Gastroesophageal sphincter (tissue), 3 donors: ENCODE measurements at regions not wholly inside any gene's neighbourhood (a gene's known extent, or its start where the extent isn't known, plus 50 kb on each side); places are given as distances from the start of the nearest gene placed in this dataset.

Source experiments
- EP300 ChIP-seq: sonication (generic); formaldehyde crosslinking; IDR thresholded peaks from one replicate; pipeline ENCODE4 v1.6.1; 2017; ENCODE audit warnings: antibody characterized with exemption, mild to moderate bottlenecking
- POLR2A ChIP-seq, 2 donors: fragments of 450-650 bp; IDR thresholded peaks; one replicate each; pipeline ENCODE4 v1.6.1; 2017; ENCODE audit warnings: antibody characterized with exemption in 2 of 2, mild to moderate bottlenecking in 2 of 2, moderate library complexity in 1 of 2
- POLR2AphosphoS5 ChIP-seq: sonication (generic); formaldehyde crosslinking; IDR thresholded peaks from one replicate; pipeline ENCODE4 v1.6.1; 2017; ENCODE audit warnings: antibody characterized with exemption
- TF ChIP-seq, protein P1 (sequence below), 4 experiments: fragments of 200-600 bp in 2 of 4; fragments of 450-650 bp in 2 of 4; sonication (generic) in 1 of 4; IDR thresholded peaks; one replicate each; pipeline ENCODE4 v1.5.1; 2017 to 2019; ENCODE audit warnings: antibody characterized with exemption in 4 of 4, mild to moderate bottlenecking in 2 of 4, moderate library complexity in 2 of 4

DNA sequence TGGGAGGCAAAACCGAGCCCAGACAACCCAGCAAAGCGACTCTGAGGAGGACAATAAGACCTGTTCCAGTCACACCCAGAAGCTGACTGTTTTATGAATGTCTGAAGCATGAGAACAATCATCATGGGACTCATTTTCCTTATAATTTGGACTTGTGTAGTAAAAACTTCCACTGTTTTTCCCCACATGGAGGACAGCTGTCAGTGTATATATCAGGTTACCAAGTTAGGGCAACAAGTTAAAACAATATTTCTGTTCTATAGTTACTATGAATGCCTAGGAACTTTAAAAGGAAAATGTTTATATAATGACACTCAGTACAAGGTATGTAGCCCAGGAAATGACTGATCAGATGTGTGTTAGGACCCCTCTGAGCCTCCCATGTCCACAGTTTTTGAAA is 528.2 kb upstream of the TSPY4 start:
- TF ChIP-seq, protein P1, sequence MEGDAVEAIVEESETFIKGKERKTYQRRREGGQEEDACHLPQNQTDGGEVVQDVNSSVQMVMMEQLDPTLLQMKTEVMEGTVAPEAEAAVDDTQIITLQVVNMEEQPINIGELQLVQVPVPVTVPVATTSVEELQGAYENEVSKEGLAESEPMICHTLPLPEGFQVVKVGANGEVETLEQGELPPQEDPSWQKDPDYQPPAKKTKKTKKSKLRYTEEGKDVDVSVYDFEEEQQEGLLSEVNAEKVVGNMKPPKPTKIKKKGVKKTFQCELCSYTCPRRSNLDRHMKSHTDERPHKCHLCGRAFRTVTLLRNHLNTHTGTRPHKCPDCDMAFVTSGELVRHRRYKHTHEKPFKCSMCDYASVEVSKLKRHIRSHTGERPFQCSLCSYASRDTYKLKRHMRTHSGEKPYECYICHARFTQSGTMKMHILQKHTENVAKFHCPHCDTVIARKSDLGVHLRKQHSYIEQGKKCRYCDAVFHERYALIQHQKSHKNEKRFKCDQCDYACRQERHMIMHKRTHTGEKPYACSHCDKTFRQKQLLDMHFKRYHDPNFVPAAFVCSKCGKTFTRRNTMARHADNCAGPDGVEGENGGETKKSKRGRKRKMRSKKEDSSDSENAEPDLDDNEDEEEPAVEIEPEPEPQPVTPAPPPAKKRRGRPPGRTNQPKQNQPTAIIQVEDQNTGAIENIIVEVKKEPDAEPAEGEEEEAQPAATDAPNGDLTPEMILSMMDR (IDR thresholded peaks at IDR 0.05): no peak
- TF ChIP-seq POLR2AphosphoS5 (no peak), POLR2A (IDR thresholded peaks at IDR 0.05) (no peak), EP300 (no peak)
